A549 (cell line): ENCODE measurements at regions not wholly inside any gene's neighbourhood (a gene's known extent, or its start where the extent isn't known, plus 50 kb on each side); places are given as distances from the start of the nearest gene placed in this dataset.

ENCODE experiments used
- BHLHE40 ChIP-seq: IDR thresholded peaks from 2 replicates; pipeline ENCODE4 v1.6.1; 2012; ENCODE audit warnings: low read depth, low read length, inconsistent platforms
- HDAC2 ChIP-seq: fragments of 200-600 bp; sonication (generic); IDR thresholded peaks from 2 replicates; pipeline ENCODE4 v1.6.1; 2016
- MAZ ChIP-seq: fragments of 150-350 bp; IDR thresholded peaks from 2 replicates; pipeline ENCODE4 v1.6.1; 2014; ENCODE audit warnings: antibody characterized with exemption, low read depth, low read length, borderline replicate concordance
- NFE2L2 ChIP-seq: fragments of 150-350 bp; conservative IDR thresholded peaks from 2 replicates; pipeline ENCODE4 v1.6.1; 2014; ENCODE audit warnings: low read length
- PHF8 ChIP-seq: fragments of 200-600 bp; sonication (generic); IDR thresholded peaks from 2 replicates; pipeline ENCODE4 v1.6.1; 2016; ENCODE audit warnings: low read depth, mild to moderate bottlenecking, antibody characterized with exemption, moderate library complexity, borderline replicate concordance
- POLR2A ChIP-seq: IDR thresholded peaks from 2 replicates; pipeline ENCODE4 v1.6.1; 2012; ENCODE audit warnings: mild to moderate bottlenecking, low read length
- RAD21 ChIP-seq, 2 experiments: fragments of >200 bp in 1 of 2; sonication (Bioruptor Twin) in 1 of 2; formaldehyde crosslinking in 1 of 2; IDR thresholded peaks in 1 of 2; conservative IDR thresholded peaks in 1 of 2; 2 replicates in 1 of 2; 3 replicates in 1 of 2; pipeline ENCODE4 v1.6.1; 2012 to 2018; ENCODE audit warnings: inconsistent platforms in 1 of 2
- RNF2 ChIP-seq: fragments of 200-600 bp; sonication (generic); IDR thresholded peaks from 2 replicates; pipeline ENCODE4 v1.6.1; 2016; ENCODE audit warnings: low read depth, mild to moderate bottlenecking, antibody characterized with exemption, moderate library complexity, borderline replicate concordance
- TF ChIP-seq, protein P1 (sequence below): fragments of >200 bp; sonication (Bioruptor Twin); formaldehyde crosslinking; IDR thresholded peaks from 3 replicates; pipeline ENCODE4 v1.5.1; 2016
- TF ChIP-seq, protein P2 (sequence below): fragments of 200-600 bp; sonication (generic); IDR thresholded peaks from 2 replicates; pipeline ENCODE4 v1.6.1; 2016; ENCODE audit warnings: antibody characterized with exemption, mild to moderate bottlenecking, moderate library complexity
- TF ChIP-seq, protein P3 (sequence below): fragments of 150-350 bp; IDR thresholded peaks from 2 replicates; pipeline ENCODE4 v1.6.1; 2014; ENCODE audit warnings: low read depth, mild to moderate bottlenecking, low read length

DNA sequence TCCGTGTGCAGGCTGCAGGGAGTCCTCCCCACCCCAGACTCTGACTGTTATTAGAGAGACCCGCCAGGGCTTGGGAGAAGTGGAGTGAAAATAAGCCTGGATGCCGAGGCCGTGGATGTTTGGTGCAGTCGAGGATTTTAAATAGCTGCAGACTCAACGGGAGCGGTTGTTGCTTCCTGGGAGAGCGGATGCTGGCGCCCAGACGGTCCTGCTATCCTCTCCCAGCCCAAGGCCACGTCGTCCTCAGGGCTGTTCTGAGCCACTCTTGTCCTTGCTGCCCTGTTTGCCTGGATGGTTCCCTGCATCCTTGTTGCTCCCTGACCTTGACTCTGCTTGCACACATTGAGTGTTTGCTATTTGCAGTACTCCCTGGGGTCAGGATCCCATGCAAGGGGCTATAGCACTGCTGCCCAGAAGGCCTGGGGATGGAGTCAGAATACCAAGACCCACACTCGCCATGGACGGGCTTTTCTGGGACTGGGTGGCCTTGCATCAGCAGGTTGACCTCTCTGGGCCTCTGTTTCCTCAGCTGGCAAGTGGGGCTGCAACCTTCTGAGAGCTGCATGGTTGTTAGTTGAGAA lies 205.3 kb upstream of the C1orf174 start:
- no peak for TF ChIP-seq RNF2
- TF ChIP-seq, protein P1, sequence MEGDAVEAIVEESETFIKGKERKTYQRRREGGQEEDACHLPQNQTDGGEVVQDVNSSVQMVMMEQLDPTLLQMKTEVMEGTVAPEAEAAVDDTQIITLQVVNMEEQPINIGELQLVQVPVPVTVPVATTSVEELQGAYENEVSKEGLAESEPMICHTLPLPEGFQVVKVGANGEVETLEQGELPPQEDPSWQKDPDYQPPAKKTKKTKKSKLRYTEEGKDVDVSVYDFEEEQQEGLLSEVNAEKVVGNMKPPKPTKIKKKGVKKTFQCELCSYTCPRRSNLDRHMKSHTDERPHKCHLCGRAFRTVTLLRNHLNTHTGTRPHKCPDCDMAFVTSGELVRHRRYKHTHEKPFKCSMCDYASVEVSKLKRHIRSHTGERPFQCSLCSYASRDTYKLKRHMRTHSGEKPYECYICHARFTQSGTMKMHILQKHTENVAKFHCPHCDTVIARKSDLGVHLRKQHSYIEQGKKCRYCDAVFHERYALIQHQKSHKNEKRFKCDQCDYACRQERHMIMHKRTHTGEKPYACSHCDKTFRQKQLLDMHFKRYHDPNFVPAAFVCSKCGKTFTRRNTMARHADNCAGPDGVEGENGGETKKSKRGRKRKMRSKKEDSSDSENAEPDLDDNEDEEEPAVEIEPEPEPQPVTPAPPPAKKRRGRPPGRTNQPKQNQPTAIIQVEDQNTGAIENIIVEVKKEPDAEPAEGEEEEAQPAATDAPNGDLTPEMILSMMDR = no peak
- no peak for TF ChIP-seq MAZ
- no peak for TF ChIP-seq HDAC2
- no peak for TF ChIP-seq POLR2A
- TF ChIP-seq BHLHE40 = no peak
- TF ChIP-seq, protein P2, sequence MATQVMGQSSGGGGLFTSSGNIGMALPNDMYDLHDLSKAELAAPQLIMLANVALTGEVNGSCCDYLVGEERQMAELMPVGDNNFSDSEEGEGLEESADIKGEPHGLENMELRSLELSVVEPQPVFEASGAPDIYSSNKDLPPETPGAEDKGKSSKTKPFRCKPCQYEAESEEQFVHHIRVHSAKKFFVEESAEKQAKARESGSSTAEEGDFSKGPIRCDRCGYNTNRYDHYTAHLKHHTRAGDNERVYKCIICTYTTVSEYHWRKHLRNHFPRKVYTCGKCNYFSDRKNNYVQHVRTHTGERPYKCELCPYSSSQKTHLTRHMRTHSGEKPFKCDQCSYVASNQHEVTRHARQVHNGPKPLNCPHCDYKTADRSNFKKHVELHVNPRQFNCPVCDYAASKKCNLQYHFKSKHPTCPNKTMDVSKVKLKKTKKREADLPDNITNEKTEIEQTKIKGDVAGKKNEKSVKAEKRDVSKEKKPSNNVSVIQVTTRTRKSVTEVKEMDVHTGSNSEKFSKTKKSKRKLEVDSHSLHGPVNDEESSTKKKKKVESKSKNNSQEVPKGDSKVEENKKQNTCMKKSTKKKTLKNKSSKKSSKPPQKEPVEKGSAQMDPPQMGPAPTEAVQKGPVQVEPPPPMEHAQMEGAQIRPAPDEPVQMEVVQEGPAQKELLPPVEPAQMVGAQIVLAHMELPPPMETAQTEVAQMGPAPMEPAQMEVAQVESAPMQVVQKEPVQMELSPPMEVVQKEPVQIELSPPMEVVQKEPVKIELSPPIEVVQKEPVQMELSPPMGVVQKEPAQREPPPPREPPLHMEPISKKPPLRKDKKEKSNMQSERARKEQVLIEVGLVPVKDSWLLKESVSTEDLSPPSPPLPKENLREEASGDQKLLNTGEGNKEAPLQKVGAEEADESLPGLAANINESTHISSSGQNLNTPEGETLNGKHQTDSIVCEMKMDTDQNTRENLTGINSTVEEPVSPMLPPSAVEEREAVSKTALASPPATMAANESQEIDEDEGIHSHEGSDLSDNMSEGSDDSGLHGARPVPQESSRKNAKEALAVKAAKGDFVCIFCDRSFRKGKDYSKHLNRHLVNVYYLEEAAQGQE = no peak
- no peak for TF ChIP-seq PHF8
- no peak for TF ChIP-seq RAD21 (conservative IDR thresholded peaks at IDR 0.05 in 1 of 2, IDR thresholded peaks at IDR 0.05 in 1 of 2)
- TF ChIP-seq, protein P3, sequence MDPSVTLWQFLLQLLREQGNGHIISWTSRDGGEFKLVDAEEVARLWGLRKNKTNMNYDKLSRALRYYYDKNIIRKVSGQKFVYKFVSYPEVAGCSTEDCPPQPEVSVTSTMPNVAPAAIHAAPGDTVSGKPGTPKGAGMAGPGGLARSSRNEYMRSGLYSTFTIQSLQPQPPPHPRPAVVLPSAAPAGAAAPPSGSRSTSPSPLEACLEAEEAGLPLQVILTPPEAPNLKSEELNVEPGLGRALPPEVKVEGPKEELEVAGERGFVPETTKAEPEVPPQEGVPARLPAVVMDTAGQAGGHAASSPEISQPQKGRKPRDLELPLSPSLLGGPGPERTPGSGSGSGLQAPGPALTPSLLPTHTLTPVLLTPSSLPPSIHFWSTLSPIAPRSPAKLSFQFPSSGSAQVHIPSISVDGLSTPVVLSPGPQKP = no peak
- TF ChIP-seq NFE2L2 = no peak
